Panc1 (cell line): ENCODE measurements at regions not wholly inside any gene's neighbourhood (a gene's known extent, or its start where the extent isn't known, plus 50 kb on each side); places are given as distances from the start of the nearest gene placed in this dataset.

ENCODE experiments used
- ATAC-seq: fragments of 200-7000 bp; cut with Tn5 transposase; 2 replicates; pipeline ENCODE4 v1.9.1; 2020; ENCODE audit warnings: mild to moderate bottlenecking, moderate library complexity
- BruUV-seq: library from RNA; stranded (reverse); fragments of 400-500 nt; replicated peaks from 2 replicates; lab custom pipeline; 2021; lab: Mats Ljungman, UMichigan
- CTCF ChIA-PET: fragments of 300-600 bp; sonication (Branson Sonifier 250); formaldehyde crosslinking; loops from one replicate; lab custom pipeline; 2022; ENCODE audit warnings: antibody characterized with exemption; lab: Charles Lee
- POLR2A ChIA-PET: fragments of 300-600 bp; sonication (Branson Sonifier 250); formaldehyde crosslinking; loops from one replicate; lab custom pipeline; 2022; ENCODE audit warnings: antibody characterized with exemption; lab: Charles Lee
- DNase-seq: peaks from one replicate; pipeline ENCODE4 v3.0.0-alpha.2; 2010; ENCODE audit warnings: low read depth, low spot score
- H3K27ac ChIP-seq: 2 replicates; pipeline ENCODE4 v1.5.1; 2011; ENCODE audit warnings: mild to moderate bottlenecking, low read length, inconsistent platforms
- H3K27me3 ChIP-seq: fragments of 200-500 bp; sonication (Bioruptor generic); 2 replicates; pipeline ENCODE4 v1.6.0; 2014; ENCODE audit warnings: low read length, inconsistent platforms; ENCODE audit not compliant: control insufficient read depth, insufficient read depth
- H3K36me3 ChIP-seq: fragments of 200-500 bp; sonication (Bioruptor generic); 2 replicates; pipeline ENCODE4 v1.5.1; 2014; ENCODE audit warnings: inconsistent platforms, mild to moderate bottlenecking, low read length, moderate library complexity; ENCODE audit not compliant: control insufficient read depth, insufficient read depth
- H3K4me1 ChIP-seq: 2 replicates; pipeline ENCODE4 v1.5.1; 2011; ENCODE audit warnings: inconsistent platforms, mild to moderate bottlenecking, low read length, moderate library complexity; ENCODE audit not compliant: control insufficient read depth, insufficient read depth
- H3K4me3 ChIP-seq, 2 experiments: 2 replicates each; pipeline ENCODE4 v1.5.1; 2011 to 2012; ENCODE audit warnings: low read depth in 2 of 2, low read length in 2 of 2, mild to moderate bottlenecking in 2 of 2, inconsistent platforms in 1 of 2, moderate library complexity in 1 of 2
- H3K9me3 ChIP-seq: fragments of 200-500 bp; sonication (Bioruptor generic); 2 replicates; pipeline ENCODE4 v1.5.1; 2014; ENCODE audit warnings: low read depth, mild to moderate bottlenecking, inconsistent platforms, low read length, moderate library complexity; ENCODE audit not compliant: control insufficient read depth, insufficient read depth
- POLR2AphosphoS5 ChIP-seq: IDR thresholded peaks from 2 replicates; pipeline ENCODE4 v1.6.1; 2012; ENCODE audit warnings: mild to moderate bottlenecking, low read depth, low read length, moderate library complexity
- REST ChIP-seq, 2 experiments: IDR thresholded peaks; 2 replicates each; pipeline ENCODE4 v1.6.1; 2011 to 2012; ENCODE audit warnings: low read depth in 2 of 2, control low read depth in 1 of 2, low read length in 1 of 2, mild to moderate bottlenecking in 1 of 2, moderate library complexity in 1 of 2; ENCODE audit not compliant: insufficient read depth in 1 of 2
- SIN3A ChIP-seq: IDR thresholded peaks from 2 replicates; pipeline ENCODE4 v1.6.1; 2012; ENCODE audit warnings: low read depth, mild to moderate bottlenecking, low read length, moderate library complexity, borderline replicate concordance; ENCODE audit not compliant: insufficient read depth
- TCF7L2 ChIP-seq: IDR thresholded peaks from 2 replicates; pipeline ENCODE4 v1.6.1; 2011; ENCODE audit warnings: mild to moderate bottlenecking, low read depth, low read length, inconsistent platforms
- in situ Hi-C: cut with HindIII; loops from 2 replicates; pipeline ENCODE4 v1.10.0; 2016; ENCODE audit warnings: low sequenced_read_pairs, low pct_unique_long_range_greater_than_20kb
- intact Hi-C: fragments of 100-400 bp; cut with micrococcal nuclease; formaldehyde crosslinking; loops from one replicate; pipeline ENCODE4 v1.10.0; 2022; ENCODE audit not compliant: unreplicated experiment
- TF ChIP-seq, protein P1 (sequence below): fragments of 450-650 bp; IDR thresholded peaks from 2 replicates; pipeline ENCODE4 v1.5.1; 2017; ENCODE audit warnings: mild to moderate bottlenecking

GRCh38 chr13:44111701-44112100 lies 232.0 kb downstream of the LACC1 start:
- ChIA-PET CTCF (no interaction called here), POLR2A (no interaction called here)
- Histone ChIP-seq H3K9me3 (no peaks in the 10 kb centered on the region), H3K4me3 (no peak overlapping the region), H3K27me3 (no peaks in the 10 kb centered on the region), H3K4me1 (no peaks in the 10 kb centered on the region), H3K36me3 (no peaks in the 10 kb centered on the region), H3K27ac (no peak overlapping the region)
- no TSS peak for BruUV-seq
- ATAC-seq, result no peak
- intact Hi-C loops (no loop called here), in situ Hi-C loops (no loop called here)
- no peak for DNase-seq
- no peak for TF ChIP-seq SIN3A
- TF ChIP-seq POLR2AphosphoS5, result no peak
- TF ChIP-seq, protein P1, sequence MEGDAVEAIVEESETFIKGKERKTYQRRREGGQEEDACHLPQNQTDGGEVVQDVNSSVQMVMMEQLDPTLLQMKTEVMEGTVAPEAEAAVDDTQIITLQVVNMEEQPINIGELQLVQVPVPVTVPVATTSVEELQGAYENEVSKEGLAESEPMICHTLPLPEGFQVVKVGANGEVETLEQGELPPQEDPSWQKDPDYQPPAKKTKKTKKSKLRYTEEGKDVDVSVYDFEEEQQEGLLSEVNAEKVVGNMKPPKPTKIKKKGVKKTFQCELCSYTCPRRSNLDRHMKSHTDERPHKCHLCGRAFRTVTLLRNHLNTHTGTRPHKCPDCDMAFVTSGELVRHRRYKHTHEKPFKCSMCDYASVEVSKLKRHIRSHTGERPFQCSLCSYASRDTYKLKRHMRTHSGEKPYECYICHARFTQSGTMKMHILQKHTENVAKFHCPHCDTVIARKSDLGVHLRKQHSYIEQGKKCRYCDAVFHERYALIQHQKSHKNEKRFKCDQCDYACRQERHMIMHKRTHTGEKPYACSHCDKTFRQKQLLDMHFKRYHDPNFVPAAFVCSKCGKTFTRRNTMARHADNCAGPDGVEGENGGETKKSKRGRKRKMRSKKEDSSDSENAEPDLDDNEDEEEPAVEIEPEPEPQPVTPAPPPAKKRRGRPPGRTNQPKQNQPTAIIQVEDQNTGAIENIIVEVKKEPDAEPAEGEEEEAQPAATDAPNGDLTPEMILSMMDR, result no peak
- no peak for TF ChIP-seq REST (IDR thresholded peaks at IDR 0.05; ENCODE audit: insufficient read depth in 1 of 2, low read depth in 2 of 2, low read length in 1 of 2)
- no peak for TF ChIP-seq TCF7L2

- in situ Hi-C loops (no loop called here), intact Hi-C loops (no loop called here)
- no peak for DNase-seq
- Histone ChIP-seq H3K4me1 (no peaks in the 10 kb centered on the region), H3K4me3 (no peak overlapping the region), H3K9me3 (no peaks in the 10 kb centered on the region), H3K27me3 (no peaks in the 10 kb centered on the region), H3K27ac (no peak overlapping the region), H3K36me3 (no peaks in the 10 kb centered on the region)
- no peak for TF ChIP-seq TCF7L2
- TF ChIP-seq POLR2AphosphoS5, result no peak
- no peak for ATAC-seq
- POLR2A ChIA-PET, result no interaction called here
- CTCF ChIA-PET, result no interaction called here
- no TSS peak for BruUV-seq
These were observed 233.1 kb downstream of the LACC1 start for GRCh38 chr13:44112700-44113329.

DNA sequence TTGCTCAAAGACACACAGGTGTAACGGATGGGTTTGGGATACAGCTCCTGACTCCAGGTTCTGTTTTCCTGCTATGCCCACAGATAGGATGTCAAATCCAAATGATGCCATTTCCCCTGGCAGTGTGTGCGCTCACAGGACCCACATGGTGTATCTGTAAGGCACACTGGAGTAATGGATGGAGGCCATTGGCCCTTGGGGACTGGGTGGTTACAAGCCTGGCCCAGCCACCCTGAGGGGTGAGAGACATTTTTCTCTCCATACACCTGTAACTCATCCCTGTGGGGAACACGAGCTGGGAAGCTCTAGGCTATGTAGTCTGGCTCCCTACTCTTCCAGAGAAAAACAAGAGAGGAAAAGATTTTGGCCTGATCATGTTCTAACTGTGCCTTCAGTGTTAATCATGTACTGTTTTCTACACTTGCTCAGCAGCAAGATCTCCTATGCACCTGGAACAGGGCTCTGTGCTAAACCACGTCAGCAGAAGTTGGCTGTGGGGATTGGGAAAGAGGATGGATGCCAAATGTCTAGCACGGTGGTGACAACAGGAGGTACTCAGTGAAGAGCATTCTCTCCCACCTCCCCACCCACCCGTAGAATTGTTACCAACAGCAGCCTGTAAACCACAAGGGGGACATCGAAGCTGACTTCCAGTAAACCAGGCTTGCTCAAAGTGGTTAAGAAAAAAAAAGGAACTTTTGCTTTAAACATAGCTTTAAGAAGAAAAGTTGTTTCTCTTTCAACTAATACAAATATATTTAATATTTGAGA lies 237.0 kb downstream of the LACC1 start:
- no TSS peak for BruUV-seq
- H3K4me1 ChIP-seq, result no peaks in the 10 kb centered on the region
- TF ChIP-seq POLR2AphosphoS5, result no peak
- TF ChIP-seq REST (IDR thresholded peaks at IDR 0.05; ENCODE audit: insufficient read depth in 1 of 2, low read depth in 2 of 2, low read length in 1 of 2), result no peak
- intact Hi-C loops, result no loop called here
- no peaks in the 10 kb centered on the region for H3K36me3 ChIP-seq
- ATAC-seq (no peak), DNase-seq (no peak)
- POLR2A ChIA-PET, result interaction anchor here (0.6 kb wide), 1 partner anchor 236 kb away, joined by 3 read pairs; no protein-coding TSS in a partner anchor
- no peak overlapping the region for H3K4me3 ChIP-seq
- in situ Hi-C loops, result no loop called here
- no peak overlapping the region for H3K27ac ChIP-seq
- CTCF ChIA-PET, result interaction anchor here (0.6 to 0.7 kb wide), 2 partner anchors 71 to 1896 kb away, joined by 3 to 4 read pairs; no protein-coding TSS in a partner anchor
- H3K9me3 ChIP-seq, result no peaks in the 10 kb centered on the region
- no peaks in the 10 kb centered on the region for H3K27me3 ChIP-seq
